Heart left ventricle (tissue), 16 donors: ENCODE measurements at regions not wholly inside any gene's neighbourhood (a gene's known extent, or its start where the extent isn't known, plus 50 kb on each side); places are given as distances from the start of the nearest gene placed in this dataset.

Source experiments
- ATAC-seq, 4 donors: fragments of 200-7000 bp; cut with Tn5 transposase; one replicate each; pipeline ENCODE4 v1.9.1; 2020 to 2022; ENCODE audit warnings: moderate library complexity in 4 of 4, mild to moderate bottlenecking in 3 of 4, moderate number of reproducible peaks in 1 of 4
- DNase-seq, 5 donors: peaks; one replicate each; pipeline ENCODE4 v3.0.0-alpha.2; 2020
- H3K27ac ChIP-seq, 12 donors: fragments of 200-600 bp; sonication (generic) in 4 of 12; one replicate each; pipeline versions ENCODE4 v1.5.0 to v1.8.0; 2016 to 2022; ENCODE audit warnings: mild to moderate bottlenecking in 2 of 12
- H3K27me3 ChIP-seq, 9 donors: fragments of 200-600 bp; sonication (generic) in 2 of 9; one replicate each; pipeline versions ENCODE4 v1.5.1 to v1.8.0; 2016 to 2022; ENCODE audit warnings: mild to moderate bottlenecking in 3 of 9
- H3K36me3 ChIP-seq, 9 donors: fragments of 200-600 bp; sonication (generic) in 2 of 9; one replicate each; pipeline versions ENCODE4 v1.5.0 to v1.8.0; 2018 to 2022; ENCODE audit warnings: mild to moderate bottlenecking in 2 of 9
- H3K4me1 ChIP-seq, 12 donors: fragments of 200-600 bp; sonication (generic) in 4 of 12; one replicate each; pipeline versions ENCODE4 v1.5.0 to v1.8.0; 2016 to 2022; ENCODE audit warnings: mild to moderate bottlenecking in 3 of 12
- H3K4me3 ChIP-seq, 12 donors: fragments of 200-600 bp; sonication (generic) in 4 of 12; one replicate each; pipeline versions ENCODE4 v1.5.0 to v1.8.0; 2017 to 2022; ENCODE audit warnings: mild to moderate bottlenecking in 9 of 12, moderate library complexity in 4 of 12
- H3K9me3 ChIP-seq, 12 donors: fragments of 200-600 bp; sonication (generic) in 4 of 12; one replicate each; pipeline versions ENCODE4 v1.5.0 to v1.8.0; 2016 to 2022; ENCODE audit warnings: mild to moderate bottlenecking in 1 of 12
- CTCF ChIP-seq, 12 donors: fragments of 200-600 bp; sonication (generic) in 4 of 12; IDR thresholded peaks; one replicate each; pipeline versions ENCODE4 v1.5.0 to v1.8.0; 2018 to 2022; ENCODE audit warnings: antibody characterized with exemption in 12 of 12, mild to moderate bottlenecking in 5 of 12
- POLR2A ChIP-seq, 2 donors: fragments of 450-650 bp; IDR thresholded peaks; one replicate each; pipeline ENCODE4 v1.6.1; 2017; ENCODE audit warnings: antibody characterized with exemption in 2 of 2, mild to moderate bottlenecking in 2 of 2, moderate library complexity in 2 of 2
- WGBS, 4 donors: extraction: QIAGEN DNeasy Blood & Tissue Kit in 2 of 4; methylation state at CpG; one replicate each; pipeline versions ENCODE4 v1.1.5 to v1.1.7; 2013 to 2018; 5-methylcytosine and 5-hydroxymethylcytosine counted together
- intact Hi-C, 10 donors: fragments of 100-400 bp; cut with DNase I; formaldehyde crosslinking; loops; one replicate each; pipeline versions ENCODE4 v1.11.1 to v1.14.2; 2022
- donor health status: ischemic (EF 13 %, LVEDD 7.1; RV severe dilation, severe dysfunction).
- donor health status: healthy with polysubstance abuse.
- donor health status: DM: no; HTN: yes; CAD: no.
- donor health status: DM: no; HTN: no; CAD: no.
- donor health status: ischemic (EF 25% LVEDD 6.9; RV normal size, moderate dysfunction).
- donor health status: ischemic (EF 25% LVEDD 5.7; RV mildly dilated, moderate dysfunction).
- donor health status: healthy.
- donor health status: DM: yes; HTN: yes; CAD: no.
- donor health status: ischemic (EF 35%, LVEDD 5.7; RV mildly dilated, moderate dysfunction).
- donor health status: nonischemic (EF 11% LVEDD 7.7; RV severe dilation, severe dysfunction).
- donor health status: DM: yes; HTN: yes; CAD: no.
- donor health status: PGD.
- donor health status: ischemic (EF 29% LVEDD 5.4; RV normal size, mild dysfunction).
- donor health status: nonischemic (EF 23%, LVEDD 6.1; RV moderate dilation, normal function).

GRCh38 chr3:31331278-31331677, 201.4 kb upstream of the STT3B start:
- no peak for TF ChIP-seq CTCF (IDR thresholded peaks at IDR 0.05)
- 70 to 80% (median 73%) methylated on average over 3 of the region's 3 CpGs for WGBS, 4 donors
- no peak for DNase-seq
- H3K27ac ChIP-seq = no peak overlapping the region
- no peaks in the 10 kb centered on the region for H3K27me3 ChIP-seq
- ATAC-seq = no peak
- H3K36me3 ChIP-seq = no peaks in the 10 kb centered on the region
- no peaks in the 10 kb centered on the region for H3K4me1 ChIP-seq
- H3K4me3 ChIP-seq = no peak overlapping the region
- H3K9me3 ChIP-seq = peaks cover 0 to 18% (median 0%) of the 10 kb centered on the region in 12 donors
- intact Hi-C loops = no loop called here

- no peaks in the 10 kb centered on the region for H3K4me1 ChIP-seq
- 36 to 47% (median 37%) methylated on average over 2 of the region's 2 CpGs for WGBS, 4 donors
- no peak overlapping the region for H3K27ac ChIP-seq
- ATAC-seq = peak in 1 of 4 donors; percentile 24
- no peaks in the 10 kb centered on the region for H3K36me3 ChIP-seq
- no peak overlapping the region for H3K4me3 ChIP-seq
- intact Hi-C loops = no loop called here
- peaks cover 0 to 17% (median 0%) of the 10 kb centered on the region in 12 donors for H3K9me3 ChIP-seq
- TF ChIP-seq CTCF (IDR thresholded peaks at IDR 0.05) (peak in 2 of 12 donors; percentile 12 to 15), POLR2A (IDR thresholded peaks at IDR 0.05) (no peak)
- no peaks in the 10 kb centered on the region for H3K27me3 ChIP-seq
- no peak for DNase-seq
Measured at GRCh38 chr3:31341130-31341529, 191.6 kb upstream of the STT3B start.

- Histone ChIP-seq H3K27me3 (no peaks in the 10 kb centered on the region), H3K36me3 (no peaks in the 10 kb centered on the region), H3K27ac (no peak overlapping the region), H3K9me3 (peaks cover 0 to 17% (median 0%) of the 10 kb centered on the region in 12 donors), H3K4me1 (no peaks in the 10 kb centered on the region), H3K4me3 (no peak overlapping the region)
- WGBS, 4 donors = 80 to 90% (median 84%) methylated on average over 1 of the region's 1 CpG
- DNase-seq (no peak), ATAC-seq (no peak)
- TF ChIP-seq CTCF (IDR thresholded peaks at IDR 0.05) = no peak
- TF ChIP-seq POLR2A (IDR thresholded peaks at IDR 0.05) = no peak
- intact Hi-C loops = no loop called here
Measured at GRCh38 chr3:31343075-31343474, 189.7 kb upstream of the STT3B start.

- whole genome bisulfite sequencing, 4 donors = 76 to 79% (median 77%) methylated on average over 2 of the region's 2 CpGs
- Histone ChIP-seq H3K9me3 (peaks cover 0 to 17% (median 0%) of the 10 kb centered on the region in 12 donors), H3K27me3 (no peaks in the 10 kb centered on the region), H3K27ac (no peak overlapping the region), H3K4me3 (no peak overlapping the region), H3K4me1 (no peaks in the 10 kb centered on the region), H3K36me3 (no peaks in the 10 kb centered on the region)
- DNase-seq (no peak), ATAC-seq (no peak)
- no peak for TF ChIP-seq POLR2A (IDR thresholded peaks at IDR 0.05)
- no peak for TF ChIP-seq CTCF (IDR thresholded peaks at IDR 0.05)
- intact Hi-C loops = no loop called here
Measured at GRCh38 chr3:31345581-31345980, 187.1 kb upstream of the STT3B start.
